ENCODE measurements at regions not wholly inside any gene's neighbourhood (a gene's known extent, or its start where the extent isn't known, plus 50 kb on each side); places are given as distances from the start of the nearest gene placed in this dataset.

- TF ChIP-seq CTCF (IDR thresholded peaks at IDR 0.05), result no peak
- TF ChIP-seq POLR2A (IDR thresholded peaks at IDR 0.05), result no peak
Measured at GRCh38 chr13:103805771-103806170, 739.6 kb upstream of the SLC10A2 start.

Data from breast epithelium (tissue), 3 donors.